Stimulated activated CD8-positive, alpha-beta memory T cell treated with anti-CD3 and anti-CD28 coated beads, Interleukin-7, amount 100 ng/mL, for 48 hours (primary cell): ENCODE measurements at regions not wholly inside any gene's neighbourhood (a gene's known extent, or its start where the extent isn't known, plus 50 kb on each side); places are given as distances from the start of the nearest gene placed in this dataset.
"Not testable (repeated sequence)": the region's sequence is repeated elsewhere in the genome, so short reads cannot be mapped to it uniquely, and the experiment has no call there.

Experiments used
- DNase-seq, 2 donors: peaks; one replicate each; pipeline ENCODE4 v3.0.0-alpha.2; 2020; ENCODE audit warnings: low read depth in 1 of 2; ENCODE audit errors: extremely low read depth in 1 of 2

DNA sequence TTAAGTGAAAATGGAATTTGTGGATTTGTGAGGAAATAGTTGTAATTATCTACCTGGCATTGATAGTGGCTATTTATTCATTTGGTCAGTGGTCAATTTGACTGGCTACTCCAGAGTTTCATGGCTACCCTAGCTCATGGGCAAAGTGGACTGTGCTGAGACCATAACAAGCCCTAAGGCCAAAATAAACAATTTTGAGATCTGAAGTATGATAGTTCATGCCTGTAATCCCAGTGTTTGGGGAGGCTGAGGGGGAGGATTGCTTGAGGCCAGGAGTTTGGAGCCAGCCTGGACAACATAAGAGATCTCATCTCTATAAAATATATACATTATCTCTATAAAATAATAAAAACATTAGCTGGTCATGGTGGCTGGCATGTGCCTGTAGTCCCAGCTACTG, 311.7 kb downstream of the HIVEP2 start:
- DNase-seq: no peak

- DNase-seq: no peak
These were observed 309.8 kb downstream of the HIVEP2 start for GRCh38 chr6:142635130-142635529.

- no peak for DNase-seq
These were observed 307.2 kb downstream of the HIVEP2 start for GRCh38 chr6:142637624-142638351.

GRCh38 chr6:142642651-142643050, 302.3 kb downstream of the HIVEP2 start:
- no peak for DNase-seq

DNA sequence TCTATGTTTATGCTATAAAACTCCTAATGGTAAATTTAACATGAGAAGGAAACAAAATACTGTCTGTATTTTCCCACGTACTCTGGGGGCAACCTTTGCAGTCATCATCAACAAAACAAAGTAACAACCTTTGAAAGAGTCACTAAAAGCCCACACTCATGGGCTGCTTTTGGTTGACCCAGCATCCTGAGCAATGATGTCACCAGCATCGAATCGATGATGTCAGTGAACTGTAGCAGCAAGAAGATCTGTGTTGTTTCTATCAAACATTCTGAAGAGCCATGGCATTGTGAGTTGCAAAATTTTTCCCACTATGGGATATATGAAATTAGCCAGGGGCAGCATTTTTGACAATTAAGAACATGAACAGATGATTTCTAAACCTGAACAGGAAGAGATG, 300.1 kb downstream of the HIVEP2 start:
- DNase-seq: no peak

- DNase-seq: no peak
These were observed 299.3 kb downstream of the HIVEP2 start for GRCh38 chr6:142645663-142646062.

GRCh38 chr6:142647449-142648035, 297.4 kb downstream of the HIVEP2 start:
- DNase-seq: no peak

DNA sequence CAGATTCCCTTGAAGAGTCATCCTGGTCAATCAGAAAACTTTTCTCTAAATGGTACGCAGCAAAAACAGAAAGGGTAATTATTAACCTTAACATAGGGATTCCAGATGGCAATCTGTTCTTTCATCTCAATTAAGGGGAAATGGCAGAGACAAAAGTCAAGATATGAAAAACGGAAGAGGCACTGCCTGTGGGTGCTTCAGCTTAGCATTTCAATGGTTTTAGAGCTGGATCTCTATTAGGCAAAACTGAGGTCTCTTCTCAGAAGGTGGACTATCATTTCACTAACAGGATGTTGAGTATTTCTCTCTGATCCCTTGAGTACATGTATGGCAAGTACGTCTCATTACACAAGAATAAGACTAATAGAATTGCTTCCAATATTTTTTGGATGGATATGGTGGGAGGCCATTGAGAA, 296.9 kb downstream of the HIVEP2 start:
- DNase-seq: no peak

GRCh38 chr6:142648526-142648925, 296.4 kb downstream of the HIVEP2 start:
- DNase-seq: no peak

- not testable (repeated sequence) for DNase-seq
These were observed 295.3 kb downstream of the HIVEP2 start for GRCh38 chr6:142649438-142650234.

DNA sequence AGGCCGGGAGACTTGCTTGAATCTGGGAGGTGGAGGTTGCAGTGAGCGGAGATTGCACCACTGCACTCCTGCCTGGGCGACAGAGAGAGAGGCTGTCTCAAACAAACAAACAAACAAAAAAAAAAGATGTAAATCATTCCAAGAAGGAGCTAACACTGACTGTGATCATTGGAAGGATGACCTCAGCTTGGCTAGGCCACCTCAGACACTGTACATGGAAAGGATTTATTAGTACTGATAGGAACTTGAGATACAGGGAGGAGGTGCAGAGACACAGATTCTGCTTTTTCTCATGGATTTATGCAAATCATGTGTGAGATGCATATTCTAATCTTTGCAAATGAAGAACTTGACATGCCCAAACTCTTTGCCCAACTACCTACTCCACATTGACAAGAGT, 293.6 kb downstream of the HIVEP2 start:
- no peak for DNase-seq

DNA sequence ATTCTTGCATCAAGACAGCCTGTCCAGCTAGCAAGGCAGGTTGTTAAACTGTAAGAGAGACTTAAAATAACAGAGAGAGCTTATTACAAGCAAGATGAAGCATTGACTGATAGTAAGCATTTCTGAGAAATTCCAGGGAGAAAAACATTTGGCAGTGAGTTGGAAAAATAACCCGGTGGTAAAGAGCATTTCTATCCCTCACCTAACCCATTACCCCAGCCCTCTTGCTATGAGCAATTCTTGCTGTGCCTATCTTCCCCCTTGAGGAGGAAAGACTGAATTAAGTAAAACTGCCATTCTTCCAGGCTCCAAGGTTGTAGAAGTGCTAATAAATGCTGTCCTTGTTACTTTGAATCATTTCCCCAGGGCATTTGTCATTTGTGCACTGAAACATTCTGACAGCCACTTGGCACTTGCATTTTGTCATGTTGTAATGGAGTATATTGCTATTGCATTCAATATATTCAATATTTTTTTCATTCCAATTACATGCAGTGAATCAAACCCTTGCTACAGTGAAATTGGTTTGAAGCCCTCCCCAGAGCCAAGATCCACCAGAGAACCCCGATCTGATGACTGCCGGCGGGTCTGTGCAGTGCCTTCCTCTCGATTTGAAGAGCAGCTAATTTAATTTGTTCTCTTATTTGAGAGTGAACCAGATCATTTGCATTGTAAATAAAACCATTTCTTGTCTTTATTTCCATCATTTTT, 291.1 kb downstream of the HIVEP2 start:
- no peak for DNase-seq

DNA sequence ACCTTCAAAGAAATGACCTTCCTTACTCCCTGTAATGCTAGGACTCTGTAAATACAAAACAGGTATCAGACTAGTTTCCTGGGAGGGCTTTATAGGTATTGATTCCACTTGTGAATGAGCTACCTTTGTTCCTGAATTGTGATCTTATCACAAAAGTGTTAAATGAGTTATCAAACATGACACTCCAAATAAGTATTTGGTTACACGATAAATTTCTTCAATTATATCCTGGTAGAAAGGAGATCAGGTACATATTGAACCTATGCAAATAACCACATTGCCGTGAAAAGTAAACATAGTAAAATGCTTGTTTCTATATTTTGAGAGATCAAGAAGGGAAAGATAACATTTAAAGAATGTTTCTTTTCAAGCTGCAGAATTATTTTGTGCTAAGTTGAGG, 285.3 kb downstream of the HIVEP2 start:
- DNase-seq: no peak

GRCh38 chr6:142665393-142665792, 279.6 kb downstream of the HIVEP2 start:
- no peak for DNase-seq

DNA sequence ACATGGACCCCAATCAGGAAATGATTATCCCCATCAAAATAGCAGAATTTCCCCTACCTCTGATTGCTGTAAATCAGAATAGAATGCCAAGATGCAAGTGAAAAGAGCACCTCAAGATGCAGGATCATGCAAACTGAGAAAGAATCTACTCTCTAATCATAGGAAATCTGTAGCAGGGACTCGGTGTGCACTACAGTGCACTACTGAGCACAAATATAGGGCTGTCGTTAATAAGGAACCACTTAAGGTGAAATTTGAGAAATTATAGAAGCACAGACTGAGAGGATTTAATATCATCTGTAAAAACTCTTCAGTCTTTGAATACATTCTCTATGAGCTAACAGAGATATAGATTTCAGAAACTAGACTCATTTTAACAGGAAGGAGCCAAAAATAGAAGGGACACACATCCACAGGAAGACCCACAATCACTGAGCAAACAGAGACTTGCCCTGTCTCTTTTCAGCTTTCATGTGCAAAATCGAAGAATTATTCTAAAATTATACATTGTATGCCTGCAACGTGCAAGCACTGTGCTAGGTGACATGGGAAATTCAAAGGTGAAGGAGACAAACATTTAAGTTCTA, 278.3 kb downstream of the HIVEP2 start:
- DNase-seq: no peak

DNA sequence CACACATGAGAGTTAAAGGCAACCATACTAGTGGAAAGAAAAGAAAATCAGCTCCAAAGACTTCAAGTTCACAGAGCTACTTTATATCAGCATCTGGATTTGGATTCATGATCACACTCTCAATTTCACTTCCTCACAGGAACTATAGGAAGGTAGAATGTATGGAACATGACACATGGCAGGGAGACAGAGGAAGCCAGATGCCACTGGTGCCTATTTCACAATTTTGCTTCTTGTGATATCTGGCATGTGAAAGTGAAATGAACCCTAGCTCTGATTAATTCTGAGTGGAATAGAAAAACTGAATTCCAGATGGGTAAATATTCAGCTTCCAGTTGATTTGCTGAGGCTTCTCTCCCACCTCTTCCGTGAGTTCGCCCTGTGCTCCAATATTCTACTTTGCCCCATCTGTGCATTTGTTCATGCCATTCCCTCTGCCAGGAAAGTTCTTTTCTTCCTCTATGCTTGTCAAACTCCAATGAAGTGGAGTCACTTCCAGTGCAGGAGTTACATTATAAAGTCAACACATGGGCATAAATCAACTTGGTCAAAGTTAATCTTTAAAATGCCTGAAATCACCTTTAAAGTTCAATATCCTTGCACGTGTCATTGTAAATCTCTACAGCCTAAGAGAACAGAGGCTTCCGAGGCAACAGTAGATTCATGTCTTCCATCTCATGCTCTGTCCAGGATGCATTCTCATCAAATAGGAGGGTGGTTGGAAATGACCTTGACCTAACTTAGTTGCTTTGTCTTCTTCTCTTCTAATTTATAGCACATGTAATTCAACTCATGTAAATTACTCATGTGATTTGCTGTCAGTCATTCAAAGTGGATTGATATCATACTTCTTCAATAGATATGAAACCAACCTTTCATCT, 275.3 kb downstream of the HIVEP2 start:
- no peak for DNase-seq

DNA sequence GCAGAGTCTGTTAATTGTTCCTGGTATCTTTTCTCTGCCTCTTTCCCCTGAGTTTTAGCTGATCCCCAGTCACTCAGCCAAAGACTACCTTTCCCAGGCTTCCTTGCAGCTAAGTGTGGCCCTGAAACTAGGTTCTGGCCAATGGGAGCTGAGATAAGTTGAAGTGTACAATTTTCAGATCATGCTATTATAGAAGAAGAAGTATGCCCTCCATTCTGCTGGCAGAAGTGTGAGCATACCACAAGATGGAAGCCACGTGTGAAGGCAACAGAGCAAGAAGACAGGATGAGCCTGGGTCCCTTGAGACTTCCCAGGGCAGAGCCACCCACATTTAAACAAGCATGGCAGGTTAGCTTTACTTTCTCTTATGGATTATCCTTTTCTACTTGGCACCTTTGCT, 273.2 kb downstream of the HIVEP2 start:
- DNase-seq: no peak

- DNase-seq: no peak
These were observed 269.5 kb downstream of the HIVEP2 start for GRCh38 chr6:142675517-142675916.

DNA sequence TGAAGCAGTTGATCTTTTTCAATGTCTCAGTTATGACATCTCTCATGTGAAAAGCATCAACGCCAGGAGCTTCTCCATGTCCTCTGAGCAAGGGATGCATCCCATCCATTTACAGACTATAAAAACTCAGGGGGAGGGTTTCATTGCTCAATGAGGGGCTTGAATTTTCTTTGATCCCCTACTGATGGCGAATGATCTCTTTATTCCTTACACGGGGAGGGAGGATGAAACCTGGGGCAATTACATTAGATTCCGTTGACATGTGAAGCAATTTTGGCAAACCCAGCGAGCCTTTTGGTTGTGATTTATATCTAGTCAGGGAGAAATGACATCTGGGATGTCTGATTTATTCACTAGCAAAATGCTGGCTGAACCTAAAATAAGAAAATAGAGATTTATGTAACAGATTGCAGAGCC, 268.9 kb downstream of the HIVEP2 start:
- DNase-seq: no peak

DNA sequence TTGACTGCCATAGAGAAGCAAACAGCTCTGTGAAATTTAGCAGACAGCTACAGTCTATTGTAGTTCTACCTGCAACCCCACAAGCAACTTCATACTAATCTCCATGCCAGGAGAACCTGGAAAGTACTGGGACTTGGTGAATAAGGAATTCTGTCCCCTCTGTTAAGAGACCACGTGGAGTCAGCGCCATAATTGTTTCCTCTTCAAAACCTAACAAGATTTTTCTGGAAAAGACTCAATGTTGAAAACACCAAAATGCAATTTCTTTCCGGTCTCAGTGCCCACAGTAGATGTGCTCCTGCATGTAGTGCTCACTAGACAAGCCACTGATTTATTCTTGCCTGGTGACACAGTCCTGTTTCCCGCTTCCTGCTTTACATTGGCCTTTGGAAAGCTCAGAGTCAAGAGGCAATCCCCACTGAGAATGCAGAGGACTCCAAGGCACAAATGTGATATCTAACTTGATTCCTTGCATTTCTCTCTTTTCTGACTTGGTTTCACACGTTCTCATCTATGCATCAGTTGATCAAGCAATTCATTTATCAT, 268.3 kb downstream of the HIVEP2 start:
- no peak for DNase-seq
